ENCODE measurements at regions not wholly inside any gene's neighbourhood (a gene's known extent, or its start where the extent isn't known, plus 50 kb on each side); places are given as distances from the start of the nearest gene placed in this dataset.
A peak's percentile ranks its signal among the peaks of the same experiment; 100 is the strongest.
"Not testable (repeated sequence)": the region's sequence is repeated elsewhere in the genome, so short reads cannot be mapped to it uniquely, and the experiment has no call there.

DNA sequence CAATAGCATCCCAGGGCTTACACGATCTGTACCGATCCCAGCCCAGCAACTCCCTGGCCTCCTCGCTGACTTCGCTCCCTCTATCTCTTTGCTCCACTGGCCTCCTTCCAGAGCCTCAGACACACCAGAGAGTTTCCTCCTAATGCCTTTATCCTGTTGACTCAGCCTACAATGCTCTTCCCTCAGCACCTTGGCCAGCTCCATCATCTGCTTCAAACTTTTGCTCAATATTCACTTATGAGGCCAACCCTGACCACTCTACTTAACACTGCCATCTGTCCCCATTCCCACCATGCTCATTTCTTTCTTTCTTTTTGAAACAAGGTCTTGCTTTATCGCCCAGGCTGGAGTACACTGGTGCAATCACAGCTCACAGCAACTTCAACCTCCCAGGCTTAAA, 180.9 kb downstream of the CEP170 start:
- H3K4me1 Mint-ChIP-seq (ENCODE audit: low read depth); ATAC-seq (ENCODE audit: poor library complexity); H3K9me3 ChIP-seq (ENCODE audit: control insufficient read depth in 1 of 2, insufficient read depth in 1 of 2, low read length in 2 of 2); POLR2A ChIA-PET; H3K4me1 ChIP-seq (ENCODE audit: insufficient read depth, low read length); H3K27ac Mint-ChIP-seq; DNase-seq; H3K4me3 ChIP-seq (ENCODE audit: low read length); H3K36me3 Mint-ChIP-seq (ENCODE audit: low read depth); H3K9me3 Mint-ChIP-seq; CTCF ChIA-PET; H3K36me3 ChIP-seq (ENCODE audit: insufficient read depth, low read length); H3K27me3 ChIP-seq (ENCODE audit: control insufficient read depth in 1 of 2, insufficient read depth in 2 of 2, low read length in 2 of 2); H3K4me3 Mint-ChIP-seq; intact Hi-C loops (cut with DNase I, micrococcal nuclease); H3K27ac ChIP-seq (ENCODE audit: low read depth in 1 of 2, low read length in 2 of 2); H3K27me3 Mint-ChIP-seq: not testable (repeated sequence)

DNA sequence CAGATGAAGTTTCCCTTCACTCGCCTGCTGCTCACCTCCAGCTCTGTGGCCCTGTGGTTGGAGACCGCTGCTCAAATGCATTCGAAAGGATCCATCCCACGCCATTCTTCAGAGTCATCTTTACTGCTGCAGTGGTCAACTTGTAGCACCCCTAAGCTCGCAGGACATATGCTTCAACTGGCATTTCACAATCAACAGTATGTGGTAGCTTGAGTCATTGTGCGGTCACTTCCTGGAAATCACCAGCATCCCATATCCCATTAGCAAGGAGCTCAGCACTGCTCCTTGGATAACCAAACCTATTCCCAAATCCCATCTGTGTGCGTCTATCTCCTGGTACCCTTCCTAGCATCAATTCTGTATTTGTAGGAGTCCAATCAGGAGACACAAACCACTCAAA, 188.0 kb downstream of the CEP170 start:
- H3K27me3 Mint-ChIP-seq; H3K4me3 ChIP-seq (ENCODE audit: low read length); H3K36me3 Mint-ChIP-seq (ENCODE audit: low read depth); H3K27ac Mint-ChIP-seq; ATAC-seq (ENCODE audit: poor library complexity); CTCF ChIA-PET; POLR2A ChIA-PET; DNase-seq; H3K27ac ChIP-seq (ENCODE audit: low read depth in 1 of 2, low read length in 2 of 2); H3K36me3 ChIP-seq (ENCODE audit: insufficient read depth, low read length); H3K27me3 ChIP-seq (ENCODE audit: control insufficient read depth in 1 of 2, insufficient read depth in 2 of 2, low read length in 2 of 2); H3K4me1 Mint-ChIP-seq (ENCODE audit: low read depth); H3K4me1 ChIP-seq (ENCODE audit: insufficient read depth, low read length); intact Hi-C loops (cut with DNase I, micrococcal nuclease); H3K9me3 Mint-ChIP-seq; H3K4me3 Mint-ChIP-seq; H3K9me3 ChIP-seq (ENCODE audit: control insufficient read depth in 1 of 2, insufficient read depth in 1 of 2, low read length in 2 of 2): not testable (repeated sequence)

DNA sequence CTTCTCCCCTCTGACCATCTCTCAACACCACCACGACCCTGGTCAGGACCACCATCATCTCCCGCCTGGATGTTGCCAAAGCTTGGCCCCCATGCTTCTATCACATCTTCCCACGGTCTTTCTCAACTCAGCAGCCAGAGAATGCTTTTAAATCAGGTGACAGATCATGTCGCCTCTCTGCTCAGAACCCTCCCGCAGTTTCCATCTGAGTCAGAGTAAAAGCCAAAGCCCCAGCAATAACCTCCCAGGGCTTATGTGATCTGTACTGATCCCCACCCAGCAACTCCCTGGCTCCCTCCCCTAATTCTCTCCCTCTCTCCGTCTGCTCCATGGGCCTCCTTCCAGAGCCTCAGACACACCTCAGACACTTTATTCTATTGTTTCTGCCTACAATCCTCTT, 193.1 kb downstream of the CEP170 start:
- H3K4me1 ChIP-seq (ENCODE audit: insufficient read depth, low read length); H3K36me3 Mint-ChIP-seq (ENCODE audit: low read depth); DNase-seq; H3K27ac ChIP-seq (ENCODE audit: low read depth in 1 of 2, low read length in 2 of 2); H3K27me3 Mint-ChIP-seq; intact Hi-C loops (cut with DNase I, micrococcal nuclease); H3K9me3 ChIP-seq (ENCODE audit: control insufficient read depth in 1 of 2, insufficient read depth in 1 of 2, low read length in 2 of 2); CTCF ChIA-PET; POLR2A ChIA-PET; H3K27ac Mint-ChIP-seq; H3K9me3 Mint-ChIP-seq; H3K4me1 Mint-ChIP-seq (ENCODE audit: low read depth); ATAC-seq (ENCODE audit: poor library complexity); H3K36me3 ChIP-seq (ENCODE audit: insufficient read depth, low read length); H3K4me3 Mint-ChIP-seq; H3K4me3 ChIP-seq (ENCODE audit: low read length); H3K27me3 ChIP-seq (ENCODE audit: control insufficient read depth in 1 of 2, insufficient read depth in 2 of 2, low read length in 2 of 2): not testable (repeated sequence)

GRCh38 chr1:243055510-243055909, 199.6 kb downstream of the CEP170 start:
- POLR2A ChIA-PET; CTCF ChIA-PET; H3K4me3 Mint-ChIP-seq; H3K27me3 ChIP-seq (ENCODE audit: control insufficient read depth in 1 of 2, insufficient read depth in 2 of 2, low read length in 2 of 2); H3K9me3 ChIP-seq (ENCODE audit: control insufficient read depth in 1 of 2, insufficient read depth in 1 of 2, low read length in 2 of 2); H3K27ac Mint-ChIP-seq; H3K4me3 ChIP-seq (ENCODE audit: low read length); H3K36me3 Mint-ChIP-seq (ENCODE audit: low read depth); DNase-seq; H3K4me1 ChIP-seq (ENCODE audit: insufficient read depth, low read length); H3K36me3 ChIP-seq (ENCODE audit: insufficient read depth, low read length); H3K27me3 Mint-ChIP-seq; H3K4me1 Mint-ChIP-seq (ENCODE audit: low read depth); H3K9me3 Mint-ChIP-seq; ATAC-seq (ENCODE audit: poor library complexity); H3K27ac ChIP-seq (ENCODE audit: low read depth in 1 of 2, low read length in 2 of 2): not testable (repeated sequence)
- intact Hi-C loops (cut with DNase I, micrococcal nuclease) = loop anchor here in 1 of 2 experiments (10.0 kb wide), 1 partner anchor 269 kb away; no protein-coding TSS in a partner anchor

DNA sequence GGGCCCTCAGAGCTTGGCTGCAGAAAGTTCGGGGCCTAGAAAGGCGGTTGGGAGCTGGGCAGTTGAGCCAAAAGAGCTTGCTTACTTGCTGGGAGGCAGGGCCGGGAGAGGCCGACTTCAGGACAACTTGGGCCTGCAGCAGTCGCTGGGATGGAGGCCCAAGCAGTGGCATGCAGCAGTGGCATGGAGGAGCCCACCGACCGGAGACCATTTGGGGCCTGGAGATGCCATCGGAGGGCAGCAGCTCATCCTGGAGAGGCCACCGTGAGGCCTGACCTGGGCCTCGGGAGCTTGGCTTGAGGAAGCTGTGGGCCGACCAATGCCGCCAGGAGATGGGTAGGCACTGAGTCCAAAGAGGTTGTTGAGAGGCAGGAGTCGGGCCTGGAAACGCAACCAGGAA, 200.0 kb downstream of the CEP170 start:
- DNase-seq = peak in 1 of 14 experiments; percentile 7
- H3K4me3 ChIP-seq (ENCODE audit: low read length); H3K27ac ChIP-seq (ENCODE audit: low read depth in 1 of 2, low read length in 2 of 2); ATAC-seq (ENCODE audit: poor library complexity); POLR2A ChIA-PET; H3K36me3 ChIP-seq (ENCODE audit: insufficient read depth, low read length); H3K27ac Mint-ChIP-seq; CTCF ChIA-PET; H3K9me3 ChIP-seq (ENCODE audit: control insufficient read depth in 1 of 2, insufficient read depth in 1 of 2, low read length in 2 of 2); H3K4me1 Mint-ChIP-seq (ENCODE audit: low read depth); H3K36me3 Mint-ChIP-seq (ENCODE audit: low read depth); H3K9me3 Mint-ChIP-seq; H3K4me3 Mint-ChIP-seq; H3K27me3 ChIP-seq (ENCODE audit: control insufficient read depth in 1 of 2, insufficient read depth in 2 of 2, low read length in 2 of 2); H3K27me3 Mint-ChIP-seq; H3K4me1 ChIP-seq (ENCODE audit: insufficient read depth, low read length): not testable (repeated sequence)
- intact Hi-C loops (cut with DNase I, micrococcal nuclease) = loop anchor here in 1 of 2 experiments (10.0 kb wide), 1 partner anchor 270 kb away; no protein-coding TSS in a partner anchor

DNA sequence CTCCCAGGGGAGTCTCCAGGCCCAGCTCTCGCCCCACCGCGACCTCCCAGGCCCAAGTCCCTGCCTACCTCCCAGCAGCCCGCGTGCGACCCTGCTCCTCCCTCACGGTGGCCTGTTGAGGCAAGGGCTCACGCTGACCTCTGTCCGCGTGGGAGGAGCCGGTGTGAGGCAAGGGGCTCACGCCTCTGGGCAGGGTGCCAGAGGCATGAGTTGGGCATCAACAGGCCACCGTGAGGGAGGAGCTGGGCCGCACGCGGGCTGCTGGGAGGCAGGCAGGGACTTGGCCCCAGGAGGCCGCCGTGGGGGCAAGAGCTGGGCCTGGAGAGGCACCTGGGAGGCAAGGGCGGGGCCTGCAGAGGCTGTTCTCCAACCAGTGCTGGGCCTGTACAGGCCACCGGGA, 200.4 kb downstream of the CEP170 start:
- POLR2A ChIA-PET; H3K36me3 ChIP-seq (ENCODE audit: insufficient read depth, low read length); H3K27me3 Mint-ChIP-seq; H3K36me3 Mint-ChIP-seq (ENCODE audit: low read depth); ATAC-seq (ENCODE audit: poor library complexity); H3K27ac Mint-ChIP-seq; H3K9me3 Mint-ChIP-seq; H3K9me3 ChIP-seq (ENCODE audit: control insufficient read depth in 1 of 2, insufficient read depth in 1 of 2, low read length in 2 of 2); H3K4me1 Mint-ChIP-seq (ENCODE audit: low read depth); H3K4me1 ChIP-seq (ENCODE audit: insufficient read depth, low read length); CTCF ChIA-PET; H3K27me3 ChIP-seq (ENCODE audit: control insufficient read depth in 1 of 2, insufficient read depth in 2 of 2, low read length in 2 of 2); H3K27ac ChIP-seq (ENCODE audit: low read depth in 1 of 2, low read length in 2 of 2); H3K4me3 ChIP-seq (ENCODE audit: low read length); H3K4me3 Mint-ChIP-seq: not testable (repeated sequence)
- intact Hi-C loops (cut with DNase I, micrococcal nuclease) = loop anchor here in 1 of 2 experiments (10.0 kb wide), 1 partner anchor 270 kb away; no protein-coding TSS in a partner anchor
- peak in 1 of 14 experiments; percentile 1 for DNase-seq

DNA sequence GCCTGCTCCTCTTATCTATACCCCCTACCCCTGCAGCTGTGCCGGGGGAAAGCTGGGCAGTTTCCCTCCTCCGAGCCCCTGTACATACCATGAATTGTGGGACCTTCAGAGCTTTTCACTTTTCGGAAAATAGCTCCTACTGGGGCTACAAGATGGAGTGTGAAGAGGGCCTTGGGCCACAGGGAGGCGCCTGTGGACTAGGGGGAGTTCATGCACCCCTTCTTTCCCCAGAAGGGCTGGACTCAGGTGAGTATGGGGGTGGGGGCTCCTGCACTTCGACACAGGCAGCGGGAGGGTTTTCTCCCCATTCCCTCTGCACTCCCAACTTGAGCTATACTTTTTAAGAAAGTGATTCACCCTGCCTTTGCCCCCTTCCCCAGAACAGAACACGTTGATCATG, 202.0 kb downstream of the CEP170 start:
- H3K9me3 ChIP-seq (ENCODE audit: control insufficient read depth in 1 of 2, insufficient read depth in 1 of 2, low read length in 2 of 2); H3K4me1 Mint-ChIP-seq (ENCODE audit: low read depth); H3K4me3 Mint-ChIP-seq; H3K27me3 ChIP-seq (ENCODE audit: control insufficient read depth in 1 of 2, insufficient read depth in 2 of 2, low read length in 2 of 2); POLR2A ChIA-PET; H3K4me1 ChIP-seq (ENCODE audit: insufficient read depth, low read length); DNase-seq; H3K4me3 ChIP-seq (ENCODE audit: low read length); H3K27ac Mint-ChIP-seq; CTCF ChIA-PET; H3K9me3 Mint-ChIP-seq; H3K36me3 ChIP-seq (ENCODE audit: insufficient read depth, low read length); H3K27me3 Mint-ChIP-seq; H3K36me3 Mint-ChIP-seq (ENCODE audit: low read depth); H3K27ac ChIP-seq (ENCODE audit: low read depth in 1 of 2, low read length in 2 of 2); ATAC-seq (ENCODE audit: poor library complexity): not testable (repeated sequence)
- intact Hi-C loops (cut with DNase I, micrococcal nuclease) = loop anchor here in 1 of 2 experiments (10.0 kb wide), 1 partner anchor 272 kb away; no protein-coding TSS in a partner anchor

All from CD4-positive, alpha-beta T cell (primary cell).